GM23248 (cell line): ENCODE measurements at regions not wholly inside any gene's neighbourhood (a gene's known extent, or its start where the extent isn't known, plus 50 kb on each side); places are given as distances from the start of the nearest gene placed in this dataset.

ENCODE experiments used
- DNase-seq: peaks from one replicate; pipeline ENCODE4 v3.0.0-alpha.2; 2015
- H2AFZ ChIP-seq: fragments of 200-600 bp; sonication (generic); 2 replicates; pipeline ENCODE4 v1.6.1; 2016; ENCODE audit warnings: antibody characterized with exemption
- H3F3A ChIP-seq: fragments of 200-600 bp; sonication (generic); 2 replicates; pipeline ENCODE4 v1.6.1; 2016; ENCODE audit warnings: mild to moderate bottlenecking, antibody characterized with exemption, mixed run types; ENCODE audit not compliant: insufficient read depth
- H3K27ac ChIP-seq: fragments of 200-600 bp; sonication (generic); 2 replicates; pipeline ENCODE4 v1.5.1; 2016; ENCODE audit warnings: mild to moderate bottlenecking
- H3K27me3 ChIP-seq: fragments of 200-600 bp; sonication (generic); replicated peaks from 2 replicates; pipeline ENCODE4 v1.6.1; 2016; ENCODE audit warnings: mild to moderate bottlenecking; ENCODE audit not compliant: insufficient read depth
- H3K36me3 ChIP-seq: fragments of 200-600 bp; sonication (generic); 2 replicates; pipeline ENCODE4 v1.6.1; 2016; ENCODE audit warnings: low read depth, mild to moderate bottlenecking
- H3K4me1 ChIP-seq: fragments of 200-600 bp; sonication (generic); 2 replicates; pipeline ENCODE4 v1.6.1; 2016; ENCODE audit warnings: mild to moderate bottlenecking; ENCODE audit not compliant: insufficient read depth
- H3K4me2 ChIP-seq: fragments of 200-600 bp; sonication (generic); one replicate; pipeline ENCODE4 v1.6.1; 2016; ENCODE audit warnings: mild to moderate bottlenecking; ENCODE audit not compliant: unreplicated experiment
- H3K4me3 ChIP-seq: fragments of 200-600 bp; sonication (generic); 2 replicates; pipeline ENCODE4 v1.5.1; 2016; ENCODE audit warnings: mild to moderate bottlenecking
- H3K79me2 ChIP-seq: fragments of 200-600 bp; sonication (generic); 2 replicates; pipeline ENCODE4 v1.6.1; 2016; ENCODE audit warnings: mild to moderate bottlenecking; ENCODE audit not compliant: insufficient read depth
- H3K9ac ChIP-seq: fragments of 200-600 bp; sonication (generic); 2 replicates; pipeline ENCODE4 v1.6.1; 2016; ENCODE audit warnings: mild to moderate bottlenecking
- H3K9me2 ChIP-seq: fragments of 200-600 bp; sonication (generic); 2 replicates; pipeline ENCODE4 v1.6.1; 2016; ENCODE audit warnings: mixed run types, mild to moderate bottlenecking, moderate library complexity; ENCODE audit not compliant: insufficient read depth
- H3K9me3 ChIP-seq: fragments of 200-600 bp; sonication (generic); one replicate; pipeline ENCODE4 v1.6.1; 2017; ENCODE audit warnings: low read depth
- H4K20me1 ChIP-seq: fragments of 200-600 bp; sonication (generic); 2 replicates; pipeline ENCODE4 v1.6.0; 2016; ENCODE audit not compliant: insufficient read depth
- EZH2 ChIP-seq: fragments of 200-600 bp; sonication (generic); IDR thresholded peaks from 2 replicates; pipeline ENCODE4 v1.6.1; 2018; ENCODE audit warnings: antibody characterized with exemption, mild to moderate bottlenecking; ENCODE audit not compliant: insufficient read depth, poor library complexity, severe bottlenecking
- EZH2phosphoT487 ChIP-seq: fragments of 200-600 bp; sonication (generic); IDR thresholded peaks from 2 replicates; pipeline ENCODE4 v1.6.1; 2018; ENCODE audit warnings: antibody characterized with exemption, moderate library complexity, mild to moderate bottlenecking, low read depth; ENCODE audit not compliant: insufficient read depth
- WGBS, 2 experiments: methylation state at CpG; one replicate each; pipeline ENCODE4 v1.1.6; 2015 to 2017; ENCODE audit warnings: low lambda C conversion rate in 2 of 2, low coverage in 1 of 2; ENCODE audit errors: missing lambda C conversion rate in 2 of 2; 5-methylcytosine and 5-hydroxymethylcytosine counted together
- in situ Hi-C: fragments of 300-500 bp; cut with MboI; formaldehyde crosslinking; loops from 2 replicates; pipeline ENCODE4 v1.15.0; 2020

GRCh38 chr15:69724333-69724732 lies 271.7 kb downstream of the RPLP1 start:
- no peak for TF ChIP-seq EZH2
- no peak for TF ChIP-seq EZH2phosphoT487
- no peaks in the 10 kb centered on the region for H3K9me2 ChIP-seq
- in situ Hi-C loops = loop anchor here (10.0 kb wide), 1 partner anchor 360 kb away; no protein-coding TSS in a partner anchor
- no peak overlapping the region for H3K27ac ChIP-seq
- no peaks in the 10 kb centered on the region for H4K20me1 ChIP-seq
- DNase-seq = no peak
- H3K4me2 ChIP-seq = no peak overlapping the region
- peaks cover 9% of the 10 kb centered on the region; the same call in 1 of the 2 replicates for H3F3A ChIP-seq
- no peaks in the 10 kb centered on the region for H3K4me1 ChIP-seq
- 67 to 82% methylated on average over 3 of the region's 3 CpGs for WGBS, 2 experiments
- H3K36me3 ChIP-seq = no peaks in the 10 kb centered on the region
- peaks cover 40% of the 10 kb centered on the region for H3K27me3 ChIP-seq
- H3K4me3 ChIP-seq = no peak overlapping the region
- no peak overlapping the region for H2AFZ ChIP-seq
- H3K79me2 ChIP-seq = no peaks in the 10 kb centered on the region
- no peaks in the 10 kb centered on the region for H3K9me3 ChIP-seq
- H3K9ac ChIP-seq = no peak overlapping the region

GRCh38 chr15:69725275-69725674 lies 272.7 kb downstream of the RPLP1 start:
- H3K36me3 ChIP-seq = no peaks in the 10 kb centered on the region
- no peaks in the 10 kb centered on the region for H4K20me1 ChIP-seq
- H3K4me1 ChIP-seq = no peaks in the 10 kb centered on the region
- in situ Hi-C loops = loop anchor here (10.0 kb wide), 1 partner anchor 360 kb away; no protein-coding TSS in a partner anchor
- H3K27me3 ChIP-seq = peaks cover 30% of the 10 kb centered on the region
- no peaks in the 10 kb centered on the region for H3K79me2 ChIP-seq
- no peak for DNase-seq
- no peak overlapping the region for H3K27ac ChIP-seq
- no peak overlapping the region for H2AFZ ChIP-seq
- no peaks in the 10 kb centered on the region for H3K9me2 ChIP-seq
- H3K4me2 ChIP-seq = no peak overlapping the region
- TF ChIP-seq EZH2phosphoT487 (no peak), EZH2 (no peak)
- 68 to 77% methylated on average over 4 of the region's 4 CpGs for WGBS, 2 experiments
- peaks cover 9% of the 10 kb centered on the region; the same call in 1 of the 2 replicates for H3F3A ChIP-seq
- no peaks in the 10 kb centered on the region for H3K9me3 ChIP-seq
- no peak overlapping the region for H3K4me3 ChIP-seq
- no peak overlapping the region for H3K9ac ChIP-seq

GRCh38 chr15:69725957-69726356 lies 273.3 kb downstream of the RPLP1 start:
- no peaks in the 10 kb centered on the region for H3K79me2 ChIP-seq
- no peak for DNase-seq
- 71 to 76% methylated on average over 2 of the region's 2 CpGs for WGBS, 2 experiments
- H3K4me2 ChIP-seq = no peak overlapping the region
- no peak overlapping the region for H3K9ac ChIP-seq
- H3F3A ChIP-seq = peaks cover 9% of the 10 kb centered on the region; the same call in 1 of the 2 replicates
- no peaks in the 10 kb centered on the region for H3K4me1 ChIP-seq
- no peak overlapping the region for H3K27ac ChIP-seq
- no peak overlapping the region for H2AFZ ChIP-seq
- in situ Hi-C loops = loop anchor here (10.0 kb wide), 1 partner anchor 359 kb away; no protein-coding TSS in a partner anchor
- peaks cover 24% of the 10 kb centered on the region for H3K27me3 ChIP-seq
- H3K4me3 ChIP-seq = no peak overlapping the region
- H3K9me3 ChIP-seq = no peaks in the 10 kb centered on the region
- no peaks in the 10 kb centered on the region for H3K9me2 ChIP-seq
- H4K20me1 ChIP-seq = no peaks in the 10 kb centered on the region
- TF ChIP-seq EZH2 = no peak
- H3K36me3 ChIP-seq = no peaks in the 10 kb centered on the region

GRCh38 chr15:69727121-69727924 lies 274.7 kb downstream of the RPLP1 start:
- no peaks in the 10 kb centered on the region for H3K4me1 ChIP-seq
- no peak overlapping the region for H2AFZ ChIP-seq
- H3K9me3 ChIP-seq = no peaks in the 10 kb centered on the region
- H3K9ac ChIP-seq = no peak overlapping the region
- DNase-seq = no peak
- H3F3A ChIP-seq = peaks cover under 1% of the 10 kb centered on the region; the same call in 1 of the 2 replicates
- H3K79me2 ChIP-seq = no peaks in the 10 kb centered on the region
- no peaks in the 10 kb centered on the region for H3K36me3 ChIP-seq
- H3K9me2 ChIP-seq = no peaks in the 10 kb centered on the region
- in situ Hi-C loops = loop anchor here (10.0 kb wide), 1 partner anchor 357 kb away; no protein-coding TSS in a partner anchor
- 52 to 61% methylated on average over 8 of the region's 8 CpGs for WGBS, 2 experiments
- no peak overlapping the region for H3K27ac ChIP-seq
- no peak overlapping the region for H3K4me3 ChIP-seq
- peaks cover 22% of the 10 kb centered on the region for H3K27me3 ChIP-seq
- no peak for TF ChIP-seq EZH2phosphoT487
- no peak for TF ChIP-seq EZH2
- no peak overlapping the region for H3K4me2 ChIP-seq
- H4K20me1 ChIP-seq = no peaks in the 10 kb centered on the region
